H1 (cell line): ENCODE measurements at regions not wholly inside any gene's neighbourhood (a gene's known extent, or its start where the extent isn't known, plus 50 kb on each side); places are given as distances from the start of the nearest gene placed in this dataset.
A peak's percentile ranks its signal among the peaks of the same experiment; 100 is the strongest.

ENCODE experiments used
- CTCF ChIA-PET: fragments of 300-600 bp; sonication (Branson Sonifier 250); formaldehyde crosslinking; loops from one replicate; lab custom pipeline; 2021; ENCODE audit not compliant: partially characterized antibody; lab: Charles Lee
- POLR2A ChIA-PET: fragments of 300-600 bp; sonication (Branson Sonifier 250); formaldehyde crosslinking; loops from one replicate; lab custom pipeline; 2021; ENCODE audit warnings: inconsistent platforms; ENCODE audit not compliant: partially characterized antibody; lab: Charles Lee
- DNase-seq, 2 experiments: peaks; one replicate each; pipeline versions ENCODE4 v3.0.0 to v3.0.0-alpha.2; 2010 to 2022; ENCODE audit warnings: low spot score in 2 of 2, low read depth in 1 of 2, mixed read lengths in 1 of 2
- FAIRE-seq: peaks from 2 replicates; lab custom pipeline; 2011; peaks lifted over from hg19 to GRCh38; lab: Jason Lieb, UNC
- H2AFZ ChIP-seq: 2 replicates; pipeline ENCODE4 v1.8.1; 2012; ENCODE audit warnings: low read length, inconsistent platforms
- H2AK5ac ChIP-seq: 2 replicates; pipeline ENCODE4 v1.6.1; 2013; ENCODE audit warnings: low read depth, low read length
- H2BK120ac ChIP-seq: replicated peaks from 2 replicates; pipeline ENCODE3; 2013; ENCODE audit warnings: low read depth, low read length, inconsistent platforms
- H2BK12ac ChIP-seq: 2 replicates; pipeline ENCODE4 v1.6.1; 2013; ENCODE audit warnings: low read depth, low read length
- H2BK15ac ChIP-seq: 2 replicates; pipeline ENCODE4 v1.6.1; 2013; ENCODE audit warnings: low read length
- H2BK20ac ChIP-seq: 2 replicates; pipeline ENCODE4 v1.6.1; 2013; ENCODE audit warnings: low read length
- H2BK5ac ChIP-seq: 2 replicates; pipeline ENCODE4 v1.6.1; 2013; ENCODE audit warnings: low read depth, low read length
- H3K14ac ChIP-seq: 2 replicates; pipeline ENCODE4 v1.6.1; 2013; ENCODE audit warnings: inconsistent platforms; ENCODE audit not compliant: insufficient read length
- H3K18ac ChIP-seq: 2 replicates; pipeline ENCODE4 v1.6.1; 2013; ENCODE audit warnings: low read length; ENCODE audit errors: extremely low read depth
- H3K23ac ChIP-seq: 2 replicates; pipeline ENCODE4 v1.6.1; 2013; ENCODE audit warnings: inconsistent platforms; ENCODE audit not compliant: insufficient read length
- H3K23me2 ChIP-seq: 2 replicates; pipeline ENCODE4 v1.6.1; 2013; ENCODE audit warnings: low read depth, low read length
- H3K27ac ChIP-seq: 2 replicates; pipeline ENCODE4 v1.6.1; 2011; ENCODE audit warnings: low read depth, low read length, inconsistent platforms
- H3K27me3 ChIP-seq, 4 experiments: replicated peaks in 1 of 4; 1 replicate in 1 of 4; 2 replicates in 3 of 4; pipeline versions ENCODE4 v1.6.1 to v1.8.1; 2011 to 2013; ENCODE audit warnings: low read length in 3 of 4, mild to moderate bottlenecking in 3 of 4, inconsistent platforms in 2 of 4, mixed read lengths in 2 of 4, moderate library complexity in 1 of 4; ENCODE audit not compliant: control insufficient read depth in 3 of 4, insufficient read depth in 3 of 4; ENCODE audit errors: extremely low read depth in 1 of 4
- H3K36me3 ChIP-seq, 4 experiments: 2 replicates each; pipeline versions ENCODE4 v1.6.1 to v1.8.1; 2011 to 2013; ENCODE audit warnings: mild to moderate bottlenecking in 4 of 4, low read length in 3 of 4, moderate library complexity in 2 of 4, control low read depth in 1 of 4, inconsistent platforms in 1 of 4; ENCODE audit not compliant: insufficient read depth in 4 of 4, control insufficient read depth in 2 of 4
- H3K4ac ChIP-seq: replicated peaks from 2 replicates; pipeline ENCODE3; 2013; ENCODE audit warnings: low read length, low read depth, mixed read lengths, inconsistent platforms; ENCODE audit not compliant: insufficient read length
- H3K4me1 ChIP-seq, 4 experiments: replicated peaks in 1 of 4; 1 replicate in 1 of 4; 2 replicates in 3 of 4; pipeline versions ENCODE4 v1.6.1 to v1.8.1; 2011 to 2013; ENCODE audit warnings: low read length in 3 of 4, inconsistent platforms in 2 of 4, mixed read lengths in 1 of 4; ENCODE audit not compliant: insufficient read depth in 4 of 4, control insufficient read depth in 3 of 4
- H3K4me2 ChIP-seq, 2 experiments: 2 replicates each; pipeline versions ENCODE4 v1.6.1 to v1.8.1; 2011 to 2013; ENCODE audit warnings: low read depth in 2 of 2, low read length in 2 of 2, control low read depth in 1 of 2, inconsistent platforms in 1 of 2, mild to moderate bottlenecking in 1 of 2; ENCODE audit not compliant: insufficient read depth in 1 of 2
- H3K4me3 ChIP-seq, 4 experiments: fragments of 200-600, 300-600 bp in 1 of 4; sonication (generic), shearing (Covaris generic), sonication (Bioruptor Twin) in 1 of 4; 2 replicates each; pipeline versions ENCODE4 v1.5.1 to v1.8.1; 2011 to 2016; ENCODE audit warnings: low read length in 4 of 4, low read depth in 3 of 4, control low read depth in 2 of 4, inconsistent platforms in 2 of 4, mild to moderate bottlenecking in 2 of 4, mixed read lengths in 1 of 4, moderate library complexity in 1 of 4; ENCODE audit not compliant: insufficient read depth in 2 of 4; ENCODE audit errors: extremely low read depth in 1 of 4
- H3K56ac ChIP-seq: replicated peaks from 2 replicates; pipeline ENCODE3; 2013; ENCODE audit warnings: low read depth, mild to moderate bottlenecking, mixed read lengths, low read length, inconsistent platforms; ENCODE audit not compliant: insufficient read length
- H3K79me1 ChIP-seq: 2 replicates; pipeline ENCODE4 v1.6.1; 2013; ENCODE audit warnings: low read depth, low read length, control low read depth
- H3K79me2 ChIP-seq, 2 experiments: 2 replicates each; pipeline versions ENCODE4 v1.6.1 to v1.8.1; 2012 to 2013; ENCODE audit warnings: low read length in 2 of 2, mild to moderate bottlenecking in 2 of 2, inconsistent platforms in 1 of 2; ENCODE audit not compliant: insufficient read depth in 2 of 2, control insufficient read depth in 1 of 2
- H3K9ac ChIP-seq, 4 experiments: replicated peaks in 1 of 4; 1 replicate in 1 of 4; 2 replicates in 3 of 4; pipeline versions ENCODE4 v1.6.1 to v1.8.1; 2011 to 2013; ENCODE audit warnings: low read depth in 3 of 4, low read length in 3 of 4, control low read depth in 2 of 4, mild to moderate bottlenecking in 2 of 4, moderate library complexity in 2 of 4, inconsistent platforms in 1 of 4; ENCODE audit errors: extremely low read depth in 1 of 4
- H3K9me3 ChIP-seq, 2 experiments: 2 replicates each; pipeline versions ENCODE4 v1.6.1 to v1.8.1; 2012 to 2013; ENCODE audit warnings: mild to moderate bottlenecking in 2 of 2, moderate library complexity in 2 of 2, control low read depth in 1 of 2, inconsistent platforms in 1 of 2, low read depth in 1 of 2, low read length in 1 of 2, mixed read lengths in 1 of 2; ENCODE audit not compliant: insufficient read depth in 2 of 2
- H4K20me1 ChIP-seq, 2 experiments: replicated peaks in 1 of 2; 2 replicates each; pipeline versions ENCODE3 to v1.8.1; 2011 to 2013; ENCODE audit warnings: inconsistent platforms in 2 of 2, low read length in 2 of 2, mild to moderate bottlenecking in 1 of 2; ENCODE audit not compliant: insufficient read depth in 2 of 2, control insufficient read depth in 1 of 2
- H4K5ac ChIP-seq: 2 replicates; pipeline ENCODE4 v1.6.1; 2013; ENCODE audit warnings: low read length, low read depth, mixed read lengths, inconsistent platforms; ENCODE audit not compliant: insufficient read length
- H4K8ac ChIP-seq: 2 replicates; pipeline ENCODE4 v1.8.0; 2013; ENCODE audit warnings: mild to moderate bottlenecking, moderate library complexity, low read length, inconsistent platforms; ENCODE audit not compliant: insufficient read depth; ENCODE audit errors: extremely low read depth
- H4K91ac ChIP-seq: replicated peaks from 2 replicates; pipeline ENCODE3; 2013; ENCODE audit warnings: low read length, mixed read lengths, inconsistent platforms; ENCODE audit not compliant: insufficient read length
- BRCA1 ChIP-seq: IDR thresholded peaks from 2 replicates; pipeline ENCODE4 v1.6.1; 2012; ENCODE audit warnings: low read depth, low read length, improper control_type of control experiment
- KDM5A ChIP-seq: fragments of 200-600 bp; IDR thresholded peaks from 2 replicates; pipeline ENCODE4 v1.7.1; 2012; ENCODE audit warnings: mild to moderate bottlenecking, low read length, inconsistent platforms, mixed read lengths
- SIN3A ChIP-seq, 2 experiments: IDR thresholded peaks in 1 of 2; conservative IDR thresholded peaks in 1 of 2; 2 replicates each; pipeline ENCODE4 v1.6.1; 2011 to 2012; ENCODE audit warnings: low read length in 2 of 2, improper control_type of control experiment in 1 of 2, low read depth in 1 of 2, mild to moderate bottlenecking in 1 of 2
- WGBS, 2 experiments: shearing (Covaris generic) in 1 of 2; methylation state at CpG; one replicate each; pipeline versions ENCODE4 v1.1.6 to v1.1.7; 2013 to 2015; ENCODE audit warnings: low lambda C conversion rate in 2 of 2, mixed read lengths in 2 of 2, inconsistent platforms in 1 of 2, low coverage in 1 of 2, missing lambda C conversion rate in 1 of 2; ENCODE audit not compliant: insufficient replicate concordance in 2 of 2, insufficient coverage in 1 of 2, insufficient read length in 1 of 2; ENCODE audit errors: extremely low coverage in 1 of 2, missing lambda C conversion rate in 1 of 2; 5-methylcytosine and 5-hydroxymethylcytosine counted together

- Histone ChIP-seq H2BK5ac (no peak overlapping the region), H3K4ac (no peak overlapping the region), H3K56ac (no peak overlapping the region), H2BK20ac (no peak overlapping the region), H3K23me2 (no peaks in the 10 kb centered on the region), H3K18ac (no peak overlapping the region), H2BK12ac (no peak overlapping the region), H3K14ac (no peak overlapping the region), H3K23ac (no peak overlapping the region), H3K79me1 (no peaks in the 10 kb centered on the region), H3K27me3 (no peaks in the 10 kb centered on the region), H3K79me2 (no peaks in the 10 kb centered on the region), H4K5ac (no peak overlapping the region), H2AK5ac (no peak overlapping the region), H3K4me3 (no peak overlapping the region), H3K4me2 (no peak overlapping the region), H3K36me3 (no peaks in the 10 kb centered on the region), H2BK15ac (no peak overlapping the region), H3K27ac (no peak overlapping the region), H3K9ac (peak overlapping the region in 1 of 4 experiments; percentile 48; a peak in 1 of 7 replicates), H2AFZ (peak overlapping the region; percentile 49; the same call in 1 of the 2 replicates), H2BK120ac (no peak overlapping the region), H3K4me1 (no peaks in the 10 kb centered on the region), H4K20me1 (no peaks in the 10 kb centered on the region), H4K8ac (no peak overlapping the region; the same call in 1 of the 2 replicates), H4K91ac (no peak overlapping the region), H3K9me3 (no peaks in the 10 kb centered on the region)
- POLR2A ChIA-PET: no interaction called here
- DNase-seq (peak in 1 of 2 experiments; percentile 37), FAIRE-seq (no peak)
- 78% methylated on average over 17 of the region's 17 CpGs; no CpG with 5 or more reads in 1 of the 2 experiments for WGBS, 2 experiments
- TF ChIP-seq BRCA1 (no peak), KDM5A (no peak), SIN3A (conservative IDR thresholded peaks at IDR 0.05 in 1 of 2, IDR thresholded peaks at IDR 0.05 in 1 of 2; ENCODE audit: low read depth in 1 of 2, low read length in 2 of 2) (no peak)
- CTCF ChIA-PET: interaction anchor here (0.8 to 1.6 kb wide), 8 partner anchors 12 to 174 kb away, joined by 3 to 6 read pairs (median 3); no protein-coding TSS in a partner anchor
Observed at GRCh38 chr20:51156041-51156982, 133.4 kb upstream of the KCNG1 start.
